DND-41 (cell line): ENCODE measurements at regions not wholly inside any gene's neighbourhood (a gene's known extent, or its start where the extent isn't known, plus 50 kb on each side); places are given as distances from the start of the nearest gene placed in this dataset.

Experiments
- ATAC-seq: fragments of 200-7000 bp; cut with Tn5 transposase; 3 replicates; pipeline ENCODE4 v1.9.1; 2021; ENCODE audit warnings: low read depth; ENCODE audit not compliant: insufficient read depth
- DNase-seq: peaks from one replicate; pipeline ENCODE4 v3.0.0-alpha.2; 2020
- H2AFZ ChIP-seq: 2 replicates; pipeline ENCODE4 v1.6.0; 2012; ENCODE audit warnings: low read depth, low read length
- H3K27ac ChIP-seq: 2 replicates; pipeline ENCODE4 v1.5.1; 2012; ENCODE audit warnings: low read length, inconsistent platforms
- H3K27me3 ChIP-seq: fragments of 200-600 bp; sonication (generic); 2 replicates; pipeline ENCODE4 v1.6.0; 2012; ENCODE audit warnings: low read length, mild to moderate bottlenecking, inconsistent platforms; ENCODE audit not compliant: insufficient read depth, poor library complexity
- H3K36me3 ChIP-seq: 2 replicates; pipeline ENCODE4 v1.5.1; 2012; ENCODE audit warnings: low read length, inconsistent platforms; ENCODE audit not compliant: insufficient read depth
- H3K4me1 ChIP-seq: 2 replicates; pipeline ENCODE4 v1.5.1; 2012; ENCODE audit warnings: mild to moderate bottlenecking, low read length; ENCODE audit not compliant: insufficient read depth
- H3K4me2 ChIP-seq: 2 replicates; pipeline ENCODE4 v1.6.0; 2012; ENCODE audit warnings: mild to moderate bottlenecking, moderate library complexity, low read length, inconsistent platforms; ENCODE audit not compliant: insufficient read depth
- H3K4me3 ChIP-seq, 2 experiments: fragments of 200-600 bp in 1 of 2; shearing (Covaris generic) in 1 of 2; 2 replicates each; pipeline ENCODE4 v1.5.1; 2012 to 2016; ENCODE audit warnings: inconsistent platforms in 2 of 2, low read length in 2 of 2, mild to moderate bottlenecking in 2 of 2, low read depth in 1 of 2, moderate library complexity in 1 of 2
- H3K79me2 ChIP-seq: 2 replicates; pipeline ENCODE4 v1.6.0; 2012; ENCODE audit warnings: low read length, inconsistent platforms; ENCODE audit not compliant: insufficient read depth
- H3K9ac ChIP-seq: 2 replicates; pipeline ENCODE4 v1.6.0; 2012; ENCODE audit warnings: low read depth, mild to moderate bottlenecking, inconsistent platforms, low read length, moderate library complexity
- H3K9me3 ChIP-seq: 2 replicates; pipeline ENCODE4 v1.5.1; 2012; ENCODE audit warnings: low read length, moderate library complexity, mild to moderate bottlenecking, inconsistent platforms; ENCODE audit not compliant: insufficient read depth, severe bottlenecking
- H4K20me1 ChIP-seq: 2 replicates; pipeline ENCODE4 v1.6.0; 2012; ENCODE audit warnings: low read length; ENCODE audit not compliant: insufficient read depth
- CTCF ChIP-seq: IDR thresholded peaks from 2 replicates; pipeline ENCODE4 v1.5.1; 2012; ENCODE audit warnings: borderline replicate concordance, low read length, moderate library complexity, mild to moderate bottlenecking; ENCODE audit not compliant: poor library complexity, severe bottlenecking; ENCODE audit errors: extremely low read depth
- EZH2 ChIP-seq: IDR thresholded peaks from 3 replicates; pipeline ENCODE4 v1.6.1; 2012; ENCODE audit warnings: borderline replicate concordance, low read depth, mild to moderate bottlenecking, moderate library complexity, low read length, inconsistent platforms; ENCODE audit not compliant: severe bottlenecking

- no peak overlapping the region for H2AFZ ChIP-seq
- ATAC-seq: no peak
These were observed 578.0 kb downstream of the BCOR start for GRCh38 chrX:39519566-39520301.

GRCh38 chrX:39525758-39526157, 572.0 kb downstream of the BCOR start:
- Histone ChIP-seq H2AFZ (no peak overlapping the region), H3K27me3 (no peaks in the 10 kb centered on the region), H3K4me3 (no peak overlapping the region), H3K4me1 (no peaks in the 10 kb centered on the region), H4K20me1 (no peaks in the 10 kb centered on the region), H3K9ac (no peak overlapping the region), H3K36me3 (no peaks in the 10 kb centered on the region), H3K9me3 (no peaks in the 10 kb centered on the region), H3K79me2 (no peaks in the 10 kb centered on the region), H3K4me2 (no peak overlapping the region), H3K27ac (no peak overlapping the region)
- no peak for ATAC-seq
- no peak for DNase-seq
- no peak for TF ChIP-seq CTCF
- no peak for TF ChIP-seq EZH2

More at GRCh38 chrX:39519566-39520301, 578.0 kb downstream of the BCOR start:
- Histone ChIP-seq H3K27me3 (no peaks in the 10 kb centered on the region), H3K4me1 (no peaks in the 10 kb centered on the region), H4K20me1 (no peaks in the 10 kb centered on the region), H3K9ac (no peak overlapping the region), H3K9me3 (no peaks in the 10 kb centered on the region), H3K36me3 (no peaks in the 10 kb centered on the region), H3K79me2 (no peaks in the 10 kb centered on the region), H3K27ac (no peak overlapping the region), H3K4me2 (no peak overlapping the region), H3K4me3 (no peak overlapping the region)
- DNase-seq: no peak
- TF ChIP-seq EZH2: no peak
- no peak for TF ChIP-seq CTCF

- ATAC-seq (no peak), DNase-seq (no peak)
- H3K27ac ChIP-seq: no peak overlapping the region
- H3K4me2 ChIP-seq: no peak overlapping the region
- no peaks in the 10 kb centered on the region for H4K20me1 ChIP-seq
- H3K9me3 ChIP-seq: no peaks in the 10 kb centered on the region
- no peak overlapping the region for H3K4me3 ChIP-seq
- H3K4me1 ChIP-seq: no peaks in the 10 kb centered on the region
- H3K79me2 ChIP-seq: no peaks in the 10 kb centered on the region
- H2AFZ ChIP-seq: no peak overlapping the region
- H3K27me3 ChIP-seq: no peaks in the 10 kb centered on the region
- TF ChIP-seq EZH2 (no peak), CTCF (no peak)
- no peaks in the 10 kb centered on the region for H3K36me3 ChIP-seq
- H3K9ac ChIP-seq: no peak overlapping the region
These were observed 570.7 kb downstream of the BCOR start for GRCh38 chrX:39527025-39527424.
